Mesenchymal stem cell (in vitro differentiated cells and primary cell): ENCODE measurements at regions not wholly inside any gene's neighbourhood (a gene's known extent, or its start where the extent isn't known, plus 50 kb on each side); places are given as distances from the start of the nearest gene placed in this dataset.

Source experiments
- DNase-seq: peaks from one replicate; pipeline ENCODE4 v3.0.0-alpha.2; 2013
- H2AFZ ChIP-seq: one replicate; pipeline ENCODE4 v1.6.1; 2013; ENCODE audit warnings: low read depth, mild to moderate bottlenecking, control low read depth, inconsistent platforms, low read length, moderate library complexity
- H2AK5ac ChIP-seq: 2 replicates; pipeline ENCODE4 v1.6.1; 2013; ENCODE audit warnings: low read length, moderate library complexity, mild to moderate bottlenecking, inconsistent platforms; ENCODE audit not compliant: severe bottlenecking
- H2BK120ac ChIP-seq: one replicate; pipeline ENCODE4 v1.6.1; 2013; ENCODE audit warnings: low read depth, mild to moderate bottlenecking, inconsistent platforms, low read length, moderate library complexity
- H2BK12ac ChIP-seq, 2 experiments: one replicate each; pipeline ENCODE4 v1.6.1; 2013; ENCODE audit warnings: inconsistent platforms in 2 of 2, low read length in 2 of 2, mild to moderate bottlenecking in 2 of 2, moderate library complexity in 2 of 2, control low read depth in 1 of 2
- H2BK15ac ChIP-seq: one replicate; pipeline ENCODE4 v1.6.1; 2013; ENCODE audit warnings: mild to moderate bottlenecking, low read depth, inconsistent platforms; ENCODE audit not compliant: poor library complexity, severe bottlenecking
- H2BK5ac ChIP-seq: 2 replicates; pipeline ENCODE4 v1.6.1; 2013; ENCODE audit warnings: low read depth, mild to moderate bottlenecking, low read length, control low read depth, inconsistent platforms; ENCODE audit not compliant: poor library complexity, severe bottlenecking
- H3K14ac ChIP-seq, 2 experiments: one replicate each; pipeline ENCODE4 v1.6.1; 2013; ENCODE audit warnings: inconsistent platforms in 2 of 2, low read length in 2 of 2, control low read depth in 1 of 2, mild to moderate bottlenecking in 1 of 2, moderate library complexity in 1 of 2
- H3K18ac ChIP-seq, 2 experiments: one replicate each; pipeline ENCODE4 v1.6.1; 2013; ENCODE audit warnings: inconsistent platforms in 2 of 2, low read length in 2 of 2, control low read depth in 1 of 2, low read depth in 1 of 2, mild to moderate bottlenecking in 1 of 2
- H3K23ac ChIP-seq, 2 experiments: one replicate each; pipeline ENCODE4 v1.6.1; 2013; ENCODE audit warnings: inconsistent platforms in 2 of 2, low read length in 2 of 2, mild to moderate bottlenecking in 2 of 2, moderate library complexity in 2 of 2, control low read depth in 1 of 2
- H3K27ac ChIP-seq: 2 replicates; pipeline ENCODE4 v1.5.1; 2013; ENCODE audit warnings: mild to moderate bottlenecking, moderate library complexity, low read length, control low read depth, inconsistent platforms; ENCODE audit not compliant: poor library complexity, severe bottlenecking
- H3K27me3 ChIP-seq, 2 experiments: 2 replicates each; pipeline versions ENCODE4 v1.6.1 to v1.7.0; 2013; ENCODE audit warnings: low read length in 2 of 2, mild to moderate bottlenecking in 2 of 2, moderate library complexity in 2 of 2, control low read depth in 1 of 2, inconsistent platforms in 1 of 2; ENCODE audit not compliant: control insufficient read depth in 1 of 2, insufficient read depth in 1 of 2
- H3K36me3 ChIP-seq, 2 experiments: 2 replicates each; pipeline versions ENCODE4 v1.6.1 to v1.7.0; 2013; ENCODE audit warnings: low read length in 2 of 2, control low read depth in 1 of 2, inconsistent platforms in 1 of 2, low read depth in 1 of 2, mild to moderate bottlenecking in 1 of 2; ENCODE audit not compliant: insufficient read depth in 2 of 2, control insufficient read depth in 1 of 2
- H3K4ac ChIP-seq, 2 experiments: one replicate each; pipeline ENCODE4 v1.6.1; 2013; ENCODE audit warnings: inconsistent platforms in 2 of 2, low read length in 2 of 2, mild to moderate bottlenecking in 2 of 2, moderate library complexity in 2 of 2, control low read depth in 1 of 2, low read depth in 1 of 2
- H3K4me1 ChIP-seq: 2 replicates; pipeline ENCODE4 v1.6.1; 2013; ENCODE audit warnings: low read depth, low read length, control low read depth; ENCODE audit not compliant: control insufficient read depth, insufficient read depth
- H3K4me2 ChIP-seq: 2 replicates; pipeline ENCODE4 v1.6.1; 2013; ENCODE audit warnings: low read length, mild to moderate bottlenecking, inconsistent platforms; ENCODE audit not compliant: poor library complexity, severe bottlenecking
- H3K4me3 ChIP-seq, 2 experiments: 2 replicates each; pipeline versions ENCODE4 v1.5.1 to v1.7.0; 2013; ENCODE audit warnings: low read length in 2 of 2, mild to moderate bottlenecking in 2 of 2, control low read depth in 1 of 2, low read depth in 1 of 2; ENCODE audit not compliant: insufficient read depth in 1 of 2
- H3K79me1 ChIP-seq: replicated peaks from 2 replicates; pipeline ENCODE4 v1.6.1; 2013; ENCODE audit warnings: mild to moderate bottlenecking, control low read depth, low read length, inconsistent platforms; ENCODE audit not compliant: poor library complexity, severe bottlenecking
- H3K9ac ChIP-seq: 2 replicates; pipeline ENCODE4 v1.7.0; 2013; ENCODE audit warnings: mild to moderate bottlenecking, low read length, moderate library complexity
- H3K9me3 ChIP-seq: 2 replicates; pipeline ENCODE4 v1.7.0; 2013; ENCODE audit warnings: mild to moderate bottlenecking, low read length; ENCODE audit not compliant: control insufficient read depth
- H4K8ac ChIP-seq: one replicate; pipeline ENCODE4 v1.6.1; 2013; ENCODE audit warnings: inconsistent platforms, mild to moderate bottlenecking, low read length, moderate library complexity
- H4K91ac ChIP-seq: one replicate; pipeline ENCODE4 v1.6.1; 2013; ENCODE audit warnings: mild to moderate bottlenecking, low read length, inconsistent platforms
- WGBS: methylation state at CpG from one replicate; pipeline ENCODE4 v1.1.7; 2013; ENCODE audit warnings: mixed read lengths; 5-methylcytosine and 5-hydroxymethylcytosine counted together

DNA sequence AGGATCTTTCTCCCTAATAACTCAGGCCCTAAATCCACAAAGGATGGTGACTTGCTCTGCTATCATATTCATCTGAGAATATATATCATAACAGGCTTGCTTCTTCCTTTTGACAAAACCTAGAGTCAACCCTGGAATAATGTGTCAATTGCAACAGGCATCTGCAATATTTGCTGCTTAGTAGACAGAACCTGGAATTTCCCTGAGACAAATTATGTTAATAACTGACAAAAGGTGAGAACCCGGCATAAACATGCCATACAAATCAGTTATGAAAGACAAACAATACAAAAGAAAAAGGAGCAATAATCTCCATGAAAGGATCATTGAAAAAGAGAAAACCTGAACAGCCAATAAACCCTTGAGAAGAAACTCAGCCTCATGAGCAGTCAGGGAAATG, 114.5 kb upstream of the CDCA7L start:
- Histone ChIP-seq H3K27ac (no peak overlapping the region), H2AFZ (no peak overlapping the region), H3K9me3 (no peaks in the 10 kb centered on the region), H3K4me3 (no peak overlapping the region), H3K18ac (no peak overlapping the region), H3K27me3 (peaks cover 0 to 8% of the 10 kb centered on the region in 2 experiments), H3K23ac (no peak overlapping the region), H3K9ac (no peak overlapping the region), H3K4ac (no peak overlapping the region), H3K4me2 (no peak overlapping the region), H2AK5ac (no peak overlapping the region), H3K36me3 (no peaks in the 10 kb centered on the region), H3K4me1 (no peaks in the 10 kb centered on the region), H2BK120ac (no peak overlapping the region), H4K8ac (no peak overlapping the region), H2BK12ac (no peak overlapping the region), H2BK15ac (no peak overlapping the region), H4K91ac (no peak overlapping the region), H3K79me1 (no peaks in the 10 kb centered on the region), H3K14ac (no peak overlapping the region), H2BK5ac (no peak overlapping the region)
- 100% methylated on average over 1 of the region's 1 CpG for WGBS
- DNase-seq: no peak

DNA sequence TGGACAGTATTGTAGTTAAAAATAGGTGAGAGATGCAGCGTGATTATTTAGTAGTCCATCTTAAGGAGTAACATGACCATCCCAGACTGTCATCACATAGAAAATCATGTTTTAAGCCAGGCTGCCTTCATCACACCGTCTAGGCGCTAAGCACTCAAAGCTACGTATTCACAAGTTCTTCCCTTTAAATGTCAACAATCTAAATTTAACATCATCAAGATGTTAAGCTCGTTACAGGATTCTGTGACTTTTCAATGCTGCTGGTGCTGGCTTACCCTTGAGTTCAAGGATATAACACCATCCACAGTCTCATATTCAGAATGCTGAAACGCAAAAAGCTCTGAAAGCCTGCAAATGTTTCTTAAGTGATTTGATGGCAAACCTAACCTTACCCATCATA, 109.5 kb upstream of the CDCA7L start:
- no peak overlapping the region for H3K23ac ChIP-seq
- no peak overlapping the region for H2BK15ac ChIP-seq
- H3K27me3 ChIP-seq: peaks cover 0 to 7% of the 10 kb centered on the region in 2 experiments
- no peak overlapping the region for H2BK120ac ChIP-seq
- DNase-seq: no peak
- H2BK12ac ChIP-seq: no peak overlapping the region
- H3K9me3 ChIP-seq: no peaks in the 10 kb centered on the region
- H4K91ac ChIP-seq: no peak overlapping the region
- H3K4me1 ChIP-seq: no peaks in the 10 kb centered on the region
- no peaks in the 10 kb centered on the region for H3K36me3 ChIP-seq
- WGBS: 74% methylated on average over 6 of the region's 6 CpGs
- H3K4me2 ChIP-seq: no peak overlapping the region
- no peak overlapping the region for H3K4me3 ChIP-seq
- H3K4ac ChIP-seq: no peak overlapping the region
- no peak overlapping the region for H2AK5ac ChIP-seq
- no peak overlapping the region for H3K9ac ChIP-seq
- no peak overlapping the region for H2BK5ac ChIP-seq
- H3K79me1 ChIP-seq: no peaks in the 10 kb centered on the region
- H3K18ac ChIP-seq: no peak overlapping the region
- no peak overlapping the region for H3K14ac ChIP-seq
- no peak overlapping the region for H4K8ac ChIP-seq
- H2AFZ ChIP-seq: no peak overlapping the region
- H3K27ac ChIP-seq: no peak overlapping the region

DNA sequence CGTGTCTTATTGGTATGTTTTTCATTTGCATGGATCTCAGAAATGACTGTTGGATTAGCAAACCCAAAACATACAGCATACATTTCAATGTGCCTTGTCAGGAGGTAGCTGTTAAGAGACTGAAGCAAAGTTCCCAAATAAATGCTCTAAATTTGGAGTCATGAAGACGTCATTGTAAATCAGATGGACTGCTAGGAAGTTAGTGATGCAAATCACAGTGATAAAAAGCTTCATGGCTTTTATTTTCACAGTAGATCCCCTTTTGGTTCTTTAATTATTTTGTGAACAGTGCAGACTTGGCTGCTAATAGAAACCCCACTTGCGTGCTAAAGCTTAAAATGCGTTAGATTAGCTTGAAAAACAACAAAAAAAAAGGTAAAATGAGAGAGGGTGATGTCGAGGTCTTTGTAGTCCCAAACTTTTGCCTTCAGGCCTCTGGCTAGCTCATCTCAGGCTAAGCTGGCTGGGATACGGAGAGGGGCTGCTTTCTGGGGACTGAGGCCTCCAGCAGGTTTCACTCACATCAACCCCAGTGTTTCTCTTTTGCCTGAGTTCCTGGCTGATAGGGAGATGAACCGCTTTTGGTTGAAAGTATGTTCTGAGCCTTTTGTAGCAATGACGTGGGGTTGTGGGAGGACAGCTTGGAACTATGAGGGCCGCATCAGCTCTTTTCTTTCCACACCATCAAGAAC, 107.1 kb upstream of the CDCA7L start:
- Histone ChIP-seq H3K14ac (no peak overlapping the region), H3K9ac (no peak overlapping the region), H4K91ac (no peak overlapping the region), H2AFZ (no peak overlapping the region), H2BK5ac (no peak overlapping the region), H3K4ac (no peak overlapping the region), H3K4me2 (no peak overlapping the region), H2BK12ac (no peak overlapping the region), H3K4me3 (no peak overlapping the region), H2BK120ac (no peak overlapping the region), H3K27ac (no peak overlapping the region), H3K27me3 (peaks cover 0 to 7% of the 10 kb centered on the region in 2 experiments), H3K4me1 (no peaks in the 10 kb centered on the region), H3K36me3 (no peaks in the 10 kb centered on the region), H3K23ac (no peak overlapping the region), H3K18ac (no peak overlapping the region), H2BK15ac (no peak overlapping the region), H3K79me1 (no peaks in the 10 kb centered on the region), H3K9me3 (no peaks in the 10 kb centered on the region), H4K8ac (no peak overlapping the region), H2AK5ac (no peak overlapping the region)
- 86% methylated on average over 7 of the region's 9 CpGs for WGBS
- DNase-seq: no peak

DNA sequence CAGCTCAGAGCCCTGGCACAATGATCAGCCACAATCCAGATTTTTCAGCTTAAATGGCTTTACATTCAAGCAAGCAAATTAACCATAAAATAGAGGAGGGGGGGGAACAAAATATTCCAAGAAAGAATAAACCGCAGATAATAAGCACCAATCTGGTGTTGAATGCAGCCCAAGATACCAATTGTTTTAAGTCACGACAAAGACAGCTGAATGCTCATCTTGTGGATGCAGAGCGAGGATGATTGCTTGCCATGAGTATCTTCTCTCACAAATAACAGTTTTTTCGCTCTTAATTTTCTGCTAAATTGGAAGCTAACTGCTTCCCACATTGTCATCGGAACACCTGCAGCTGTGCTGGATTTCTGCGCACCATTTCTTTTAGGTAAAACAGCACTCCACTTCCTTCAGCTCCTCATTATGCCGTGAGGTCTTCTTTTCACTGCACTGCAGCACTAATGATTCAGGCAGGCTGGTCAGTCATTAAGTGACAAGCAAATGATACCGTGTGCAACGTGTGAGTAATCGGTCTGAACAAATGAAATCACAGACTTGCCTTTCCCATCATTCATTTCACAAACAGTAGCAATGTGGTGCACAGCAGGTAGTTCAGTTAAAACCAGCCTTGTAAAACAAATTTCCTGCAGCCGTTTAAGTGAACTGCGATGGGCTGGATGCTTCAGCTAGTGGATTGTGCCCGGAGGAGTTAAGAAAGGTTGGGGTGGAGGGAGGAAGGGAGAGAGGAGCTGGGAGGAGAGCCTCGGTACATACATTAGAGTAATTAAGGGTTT, 106.4 kb upstream of the CDCA7L start:
- WGBS: 73% methylated on average over 13 of the region's 14 CpGs
- H3K27me3 ChIP-seq: peaks cover 0 to 7% of the 10 kb centered on the region in 2 experiments

More for the DNA sequence above, 106.4 kb upstream of the CDCA7L start:
- Histone ChIP-seq H3K79me1 (no peaks in the 10 kb centered on the region), H2BK120ac (no peak overlapping the region), H3K4me3 (no peak overlapping the region), H3K14ac (no peak overlapping the region), H4K91ac (no peak overlapping the region), H2BK15ac (no peak overlapping the region), H3K27ac (no peak overlapping the region), H2AK5ac (no peak overlapping the region), H3K23ac (no peak overlapping the region), H3K4ac (no peak overlapping the region), H2BK5ac (no peak overlapping the region), H3K36me3 (no peaks in the 10 kb centered on the region), H2AFZ (no peak overlapping the region), H3K18ac (no peak overlapping the region), H3K4me2 (no peak overlapping the region), H4K8ac (no peak overlapping the region), H3K9ac (no peak overlapping the region), H3K4me1 (no peaks in the 10 kb centered on the region), H3K9me3 (no peaks in the 10 kb centered on the region), H2BK12ac (no peak overlapping the region)
- DNase-seq: no peak
